ENCODE measurements at regions not wholly inside any gene's neighbourhood (a gene's known extent, or its start where the extent isn't known, plus 50 kb on each side); places are given as distances from the start of the nearest gene placed in this dataset.

DNA sequence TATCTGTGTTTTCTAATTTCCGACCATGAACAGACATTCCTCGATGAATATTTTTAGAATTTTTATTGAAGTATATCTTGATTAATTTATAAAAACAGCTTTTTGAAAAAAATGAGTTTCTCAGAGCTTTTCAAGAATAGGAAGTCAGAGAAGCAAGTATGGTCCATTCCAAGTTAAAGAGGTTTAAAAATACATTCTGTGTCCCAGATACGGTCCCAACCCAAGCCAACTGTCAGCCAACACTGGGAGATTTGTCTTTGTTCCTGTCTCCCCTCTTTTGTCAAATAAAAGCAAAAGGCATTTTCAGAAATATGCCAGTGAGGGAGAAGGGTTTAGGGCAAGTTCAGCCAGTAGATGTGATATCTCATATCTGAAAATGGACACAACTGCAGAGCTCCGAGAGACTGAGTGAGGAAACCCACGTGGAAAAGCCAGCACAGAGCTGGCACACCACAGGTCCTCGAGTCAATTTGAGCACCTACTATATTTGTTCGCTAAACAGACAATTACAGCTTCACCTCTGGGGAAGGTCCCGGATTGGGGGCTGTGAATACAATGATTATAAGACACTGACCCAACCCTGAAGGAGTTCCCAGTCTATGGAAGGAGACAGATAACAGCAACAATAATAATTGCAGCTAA lies 59.8 kb downstream of the C11orf91 start:
- ATAC-seq = no peak
- intact Hi-C loops (cut with DNase I, micrococcal nuclease) = no loop called here

DNA sequence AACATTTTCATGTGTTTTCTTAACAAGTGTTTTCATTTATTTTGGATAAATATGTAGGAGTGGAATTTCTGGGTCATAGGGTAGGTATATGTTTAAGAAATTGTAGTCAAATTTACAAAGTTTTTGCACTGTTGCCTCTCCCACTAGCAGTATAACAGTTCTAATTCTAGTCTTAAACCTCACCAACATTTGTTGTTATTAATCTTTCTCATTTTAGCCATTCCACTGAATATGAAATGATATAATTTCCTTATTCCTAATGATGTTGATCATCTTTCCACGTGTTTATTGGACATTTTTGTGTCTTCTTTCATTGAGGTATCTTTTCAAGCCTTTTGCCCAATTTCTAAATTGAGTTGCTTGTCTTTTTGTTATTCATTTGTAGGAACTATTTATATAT lies 62.0 kb downstream of the C11orf91 start:
- H3K4me1 ChIP-seq (ENCODE audit: low read depth) = no peaks in the 10 kb centered on the region
- H3K4me3 ChIP-seq = no peak overlapping the region
- no peaks in the 10 kb centered on the region for H3K36me3 ChIP-seq (ENCODE audit: low read depth)
- intact Hi-C loops (cut with DNase I, micrococcal nuclease) = no loop called here
- ATAC-seq = no peak
- no peaks in the 10 kb centered on the region for H3K9me3 ChIP-seq
- TF ChIP-seq, protein P1, sequence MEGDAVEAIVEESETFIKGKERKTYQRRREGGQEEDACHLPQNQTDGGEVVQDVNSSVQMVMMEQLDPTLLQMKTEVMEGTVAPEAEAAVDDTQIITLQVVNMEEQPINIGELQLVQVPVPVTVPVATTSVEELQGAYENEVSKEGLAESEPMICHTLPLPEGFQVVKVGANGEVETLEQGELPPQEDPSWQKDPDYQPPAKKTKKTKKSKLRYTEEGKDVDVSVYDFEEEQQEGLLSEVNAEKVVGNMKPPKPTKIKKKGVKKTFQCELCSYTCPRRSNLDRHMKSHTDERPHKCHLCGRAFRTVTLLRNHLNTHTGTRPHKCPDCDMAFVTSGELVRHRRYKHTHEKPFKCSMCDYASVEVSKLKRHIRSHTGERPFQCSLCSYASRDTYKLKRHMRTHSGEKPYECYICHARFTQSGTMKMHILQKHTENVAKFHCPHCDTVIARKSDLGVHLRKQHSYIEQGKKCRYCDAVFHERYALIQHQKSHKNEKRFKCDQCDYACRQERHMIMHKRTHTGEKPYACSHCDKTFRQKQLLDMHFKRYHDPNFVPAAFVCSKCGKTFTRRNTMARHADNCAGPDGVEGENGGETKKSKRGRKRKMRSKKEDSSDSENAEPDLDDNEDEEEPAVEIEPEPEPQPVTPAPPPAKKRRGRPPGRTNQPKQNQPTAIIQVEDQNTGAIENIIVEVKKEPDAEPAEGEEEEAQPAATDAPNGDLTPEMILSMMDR (IDR thresholded peaks at IDR 0.05) = no peak
- no peak for DNase-seq

More for the DNA sequence above, 59.8 kb downstream of the C11orf91 start:
- Histone ChIP-seq H3K36me3 (ENCODE audit: low read depth) (no peaks in the 10 kb centered on the region), H3K4me1 (ENCODE audit: low read depth) (no peaks in the 10 kb centered on the region), H3K9me3 (no peaks in the 10 kb centered on the region), H3K4me3 (no peak overlapping the region)
- no peak for DNase-seq
- TF ChIP-seq, protein P1 (IDR thresholded peaks at IDR 0.05) = no peak

DNA sequence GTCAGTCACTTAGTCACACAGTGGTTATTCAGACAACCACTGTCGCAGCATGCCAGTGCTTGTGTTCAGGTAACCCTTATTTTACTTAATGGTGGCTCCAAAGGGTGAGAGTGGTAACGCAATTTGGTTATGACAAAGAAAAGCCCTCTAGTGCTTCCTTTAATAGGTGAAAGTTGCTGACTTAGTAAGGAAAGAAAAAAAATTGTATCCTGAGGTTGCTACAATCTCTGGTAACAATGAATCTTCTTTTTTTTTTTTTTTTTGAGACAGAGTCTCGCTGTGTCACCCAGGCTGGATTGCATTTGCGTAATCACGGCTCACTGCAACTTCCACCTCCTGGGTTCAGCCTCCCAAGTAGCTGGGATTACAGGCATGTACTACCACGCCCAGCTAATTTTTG lies 64.5 kb downstream of the C11orf91 start:
- Histone ChIP-seq H3K36me3 (ENCODE audit: low read depth) (no peaks in the 10 kb centered on the region), H3K4me1 (ENCODE audit: low read depth) (no peaks in the 10 kb centered on the region), H3K4me3 (no peak overlapping the region), H3K9me3 (no peaks in the 10 kb centered on the region)
- intact Hi-C loops (cut with DNase I, micrococcal nuclease) = no loop called here
- ATAC-seq (no peak), DNase-seq (no peak)
- TF ChIP-seq, protein P1 (IDR thresholded peaks at IDR 0.05) = no peak

DNA sequence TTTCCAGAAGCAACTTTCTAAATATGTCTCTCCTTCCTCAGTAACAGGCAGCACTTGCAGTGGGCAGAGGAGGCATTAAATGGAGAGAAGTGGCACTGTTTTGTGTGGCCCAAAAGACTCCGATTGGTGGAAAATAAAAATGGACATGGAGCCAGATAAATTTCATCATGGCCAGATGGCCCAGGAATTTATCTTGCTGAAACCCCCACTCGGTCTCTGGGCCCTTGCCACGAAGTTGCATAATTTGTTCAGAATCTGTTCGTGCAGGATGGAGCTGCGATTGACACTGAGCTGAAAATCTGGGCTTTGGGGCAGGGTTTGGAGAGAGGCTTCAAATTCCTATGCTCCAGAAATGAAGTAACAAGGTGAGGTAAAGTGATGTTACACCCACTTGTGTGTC lies 65.5 kb downstream of the C11orf91 start:
- no peak for DNase-seq
- no peak for ATAC-seq
- intact Hi-C loops (cut with DNase I, micrococcal nuclease) = no loop called here
- TF ChIP-seq, protein P1 (IDR thresholded peaks at IDR 0.05) = no peak
- Histone ChIP-seq H3K36me3 (ENCODE audit: low read depth) (no peaks in the 10 kb centered on the region), H3K9me3 (no peaks in the 10 kb centered on the region), H3K4me3 (no peak overlapping the region), H3K4me1 (ENCODE audit: low read depth) (no peaks in the 10 kb centered on the region)

DNA sequence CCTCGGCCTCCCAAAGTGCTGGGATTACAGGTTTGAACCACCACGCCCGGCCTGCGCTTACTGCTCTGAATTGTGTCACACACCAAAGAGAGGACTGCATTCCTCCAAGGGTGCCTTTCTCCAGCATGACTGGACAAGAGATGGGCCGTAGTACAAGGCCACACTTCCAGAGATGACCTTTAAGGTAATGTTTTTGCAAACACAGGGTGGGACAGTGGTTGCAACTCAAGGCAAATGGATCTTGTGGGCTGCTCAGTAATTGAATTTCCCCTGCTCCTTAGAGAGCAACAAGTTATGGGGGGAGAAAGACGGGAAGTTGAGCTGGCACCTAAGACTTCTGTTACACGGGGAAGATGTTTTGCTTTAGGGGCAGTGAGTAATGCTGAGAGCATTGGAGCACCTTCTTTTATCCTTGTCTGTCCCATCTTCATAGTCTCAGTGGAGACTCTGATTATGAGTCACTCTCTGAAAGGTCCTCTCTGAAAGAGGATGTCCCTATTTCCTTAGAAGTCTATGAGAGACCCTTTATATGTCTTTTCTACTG lies 66.3 kb downstream of the C11orf91 start:
- Histone ChIP-seq H3K9me3 (no peaks in the 10 kb centered on the region), H3K36me3 (ENCODE audit: low read depth) (no peaks in the 10 kb centered on the region), H3K4me1 (ENCODE audit: low read depth) (no peaks in the 10 kb centered on the region), H3K4me3 (no peak overlapping the region)
- TF ChIP-seq, protein P1 (IDR thresholded peaks at IDR 0.05) = no peak
- ATAC-seq (no peak), DNase-seq (no peak)
- intact Hi-C loops (cut with DNase I, micrococcal nuclease) = no loop called here

Data from mucosa of descending colon (tissue), 3 donors.